MV-4-11 (cell line): ENCODE measurements at regions not wholly inside any gene's neighbourhood (a gene's known extent, or its start where the extent isn't known, plus 50 kb on each side); places are given as distances from the start of the nearest gene placed in this dataset.

Experiments used
- DNase-seq: peaks from one replicate; lab custom pipeline; 2025; lab: John Stamatoyannopoulos, UW

DNA sequence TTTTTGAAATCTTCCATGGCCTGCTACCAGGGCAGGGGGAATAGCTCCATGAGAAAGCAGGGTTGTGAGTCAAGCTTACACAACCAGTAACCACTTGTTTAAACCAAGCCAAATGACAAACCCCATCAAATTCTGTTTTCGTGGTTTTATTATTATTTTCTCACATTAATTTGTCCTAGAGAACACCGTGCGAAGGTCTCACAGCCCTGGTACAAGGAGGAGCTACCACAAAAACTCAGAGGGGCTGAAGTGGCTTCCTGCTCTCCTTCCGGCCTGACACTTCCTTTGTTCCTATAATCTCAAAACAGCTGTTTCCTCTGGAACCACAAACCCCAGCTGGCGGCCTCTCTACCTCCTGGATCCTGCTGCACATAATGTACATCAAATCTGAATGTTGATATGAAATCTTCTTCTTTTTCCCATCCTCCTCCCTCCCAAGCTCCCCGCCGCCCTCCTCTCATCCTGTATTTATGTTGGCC lies 375.9 kb downstream of the MCTP2 start:
- DNase-seq = peak; percentile 34

DNA sequence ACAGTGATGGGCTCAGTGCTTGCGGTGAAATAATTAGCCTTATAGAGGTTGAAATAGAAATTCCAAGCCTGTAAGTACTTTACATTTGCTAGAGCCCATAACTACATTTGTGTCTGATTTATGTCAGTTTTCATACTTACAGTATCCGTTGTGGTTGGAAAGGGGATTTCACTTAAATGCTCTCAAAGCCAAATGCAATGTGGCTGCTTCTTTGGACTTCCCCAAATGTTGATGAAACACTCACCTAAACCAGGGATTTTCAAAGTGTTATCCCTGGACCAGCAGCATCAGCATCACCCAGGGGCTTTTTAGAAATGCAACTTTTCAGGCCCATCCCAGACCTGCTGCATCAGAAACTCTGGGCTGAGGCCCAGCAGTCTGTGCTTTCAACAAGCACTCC lies 378.7 kb downstream of the MCTP2 start:
- peak; percentile 41 for DNase-seq

DNA sequence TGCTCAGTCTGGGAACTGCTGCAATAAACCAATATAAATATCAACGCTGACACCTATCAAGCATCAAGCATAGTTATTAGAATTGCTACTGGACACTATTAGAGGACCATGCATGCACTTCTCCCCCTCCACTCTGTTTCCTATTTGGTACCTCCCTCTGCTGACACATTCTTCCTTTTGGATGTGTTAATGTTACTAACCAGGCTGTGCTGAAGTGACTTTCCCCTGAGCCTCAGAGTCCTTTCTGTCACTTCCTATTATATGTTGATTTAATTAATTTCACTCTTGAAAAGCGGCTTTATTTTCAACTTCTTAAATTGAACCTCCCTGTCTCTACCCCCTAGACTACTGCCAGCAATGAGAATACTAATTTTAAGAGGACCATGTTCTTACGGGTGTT lies 379.1 kb downstream of the MCTP2 start:
- DNase-seq = no peak

DNA sequence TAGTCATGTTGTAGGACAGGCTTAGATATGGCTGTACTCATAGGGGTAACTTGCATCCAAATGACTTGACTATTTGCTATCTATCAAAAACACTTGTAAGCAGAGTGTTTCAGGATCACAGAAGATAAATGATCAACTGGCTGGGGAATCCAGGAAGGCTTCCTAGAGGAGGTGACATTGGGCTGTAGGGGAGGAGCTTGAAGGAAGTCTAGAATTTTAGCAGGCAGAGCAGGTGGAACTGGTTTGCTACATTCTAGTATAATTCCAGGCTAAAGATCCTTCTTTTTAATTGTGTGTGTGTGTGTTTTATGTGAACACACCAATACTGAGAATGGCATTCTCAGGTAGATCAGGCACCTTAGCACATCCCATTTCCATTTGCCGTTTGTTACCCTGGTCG lies 380.3 kb downstream of the MCTP2 start:
- no peak for DNase-seq

DNA sequence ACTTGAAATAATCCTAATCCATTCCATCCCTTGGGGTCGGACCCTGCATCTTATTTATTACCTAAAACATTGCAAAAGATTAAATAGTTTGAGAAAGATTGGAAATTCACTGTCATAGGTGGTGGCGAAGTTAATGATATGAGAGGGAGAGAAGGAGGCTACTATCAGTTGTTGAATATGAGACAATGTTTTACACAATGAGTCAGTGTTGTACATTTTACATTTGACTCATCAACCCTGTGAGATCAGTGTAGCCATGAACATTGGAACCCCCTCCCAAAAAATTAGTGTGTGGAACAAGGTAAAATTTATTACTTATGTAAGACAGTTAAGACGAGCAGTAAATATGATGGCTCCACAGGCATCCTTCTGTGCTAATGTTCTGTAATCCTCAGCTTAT lies 384.3 kb downstream of the MCTP2 start:
- DNase-seq = no peak

DNA sequence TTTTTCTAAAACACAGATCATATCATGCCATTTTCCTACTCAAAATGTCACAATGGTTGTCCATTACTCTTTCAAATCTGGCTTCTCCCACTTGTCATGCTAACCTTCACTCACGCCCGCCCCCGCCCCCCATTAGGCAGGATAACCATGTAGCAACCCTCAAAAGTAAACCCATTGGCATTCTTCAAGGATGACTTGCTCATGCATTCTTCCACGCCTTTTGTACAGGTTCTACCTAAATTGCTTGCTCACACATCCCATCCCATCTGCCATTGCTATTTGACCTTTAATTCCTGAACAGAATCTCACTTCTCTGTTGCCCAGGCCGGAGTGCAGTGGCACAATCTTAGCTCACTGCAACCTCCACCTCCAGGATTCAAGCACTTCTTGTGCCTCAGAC lies 389.3 kb downstream of the MCTP2 start:
- no peak for DNase-seq

DNA sequence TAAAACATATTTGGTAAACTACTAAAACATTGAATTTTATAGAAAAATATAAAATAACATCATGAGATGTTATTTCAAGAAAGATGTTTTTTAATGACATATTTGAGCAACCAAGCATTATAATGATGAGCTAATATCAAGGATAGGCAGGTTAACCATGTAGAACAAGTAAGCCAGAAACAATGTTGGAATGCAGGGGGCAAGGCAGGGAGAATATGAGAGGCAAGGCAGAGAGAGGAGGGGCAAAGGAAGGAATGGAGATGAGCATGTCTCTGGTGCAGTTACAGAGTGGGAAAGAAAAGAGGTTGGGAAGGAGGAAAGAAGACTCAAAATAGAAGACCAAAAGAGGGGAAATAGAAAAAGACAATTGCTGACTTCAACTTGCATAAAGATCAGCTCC lies 390.4 kb downstream of the MCTP2 start:
- DNase-seq = no peak

DNA sequence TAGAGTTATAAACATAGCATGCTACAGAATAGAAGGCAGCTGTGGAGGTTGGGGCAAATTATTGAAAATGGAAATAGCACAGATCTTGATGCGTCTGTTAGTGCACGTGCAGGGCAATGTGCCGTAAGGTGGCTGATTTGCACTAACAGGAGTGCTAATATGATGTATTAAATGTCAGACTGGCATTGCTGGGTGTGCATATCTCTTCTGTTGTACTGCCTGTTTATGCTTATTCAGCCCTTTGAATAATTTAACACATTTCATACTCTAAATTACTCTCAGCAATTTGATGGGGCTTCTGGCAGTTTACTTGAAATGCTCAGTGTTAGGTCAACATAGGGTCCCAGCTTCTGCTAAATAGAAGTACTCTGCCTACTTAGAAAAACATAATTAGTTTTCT lies 395.6 kb downstream of the MCTP2 start:
- DNase-seq = no peak

DNA sequence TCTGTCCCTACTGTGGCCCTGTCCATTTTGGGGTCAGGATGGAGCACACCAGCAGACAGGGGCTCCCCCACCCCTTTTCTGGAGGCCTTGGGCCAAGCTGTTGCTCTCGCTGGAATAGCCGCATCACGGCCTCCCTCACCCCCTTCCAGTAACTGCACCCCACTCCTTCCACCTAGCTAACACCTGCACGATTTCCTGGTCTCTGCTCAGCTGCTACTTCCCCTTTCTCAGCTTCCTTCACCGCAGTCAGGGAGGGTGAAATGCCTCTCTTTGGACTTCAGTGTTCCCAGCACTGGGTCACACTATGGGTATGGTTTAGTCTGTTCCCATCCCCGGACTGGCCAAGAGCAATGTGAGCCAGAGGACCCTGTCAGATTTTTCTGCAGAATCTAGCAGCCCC lies 400.2 kb downstream of the MCTP2 start:
- no peak for DNase-seq

DNA sequence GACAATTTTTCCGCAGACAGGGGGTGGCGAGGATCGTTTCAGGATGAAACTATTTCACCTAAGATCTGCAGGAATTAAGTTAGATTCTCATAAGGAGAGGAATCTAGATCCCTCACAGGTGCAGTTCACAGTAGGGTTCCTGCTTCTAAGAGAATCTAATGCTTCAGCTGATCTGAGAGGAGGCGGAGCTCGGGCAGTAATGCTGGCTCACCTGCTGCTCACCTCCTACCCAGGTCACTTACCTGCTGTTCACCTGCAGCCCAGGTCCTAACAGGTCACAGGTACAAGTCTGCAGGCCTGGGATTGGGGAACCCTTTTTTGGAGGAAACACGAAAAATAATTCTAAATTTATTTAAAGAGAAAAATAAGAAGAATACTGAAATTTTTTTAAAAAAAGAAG lies 406.8 kb downstream of the MCTP2 start:
- DNase-seq = no peak

DNA sequence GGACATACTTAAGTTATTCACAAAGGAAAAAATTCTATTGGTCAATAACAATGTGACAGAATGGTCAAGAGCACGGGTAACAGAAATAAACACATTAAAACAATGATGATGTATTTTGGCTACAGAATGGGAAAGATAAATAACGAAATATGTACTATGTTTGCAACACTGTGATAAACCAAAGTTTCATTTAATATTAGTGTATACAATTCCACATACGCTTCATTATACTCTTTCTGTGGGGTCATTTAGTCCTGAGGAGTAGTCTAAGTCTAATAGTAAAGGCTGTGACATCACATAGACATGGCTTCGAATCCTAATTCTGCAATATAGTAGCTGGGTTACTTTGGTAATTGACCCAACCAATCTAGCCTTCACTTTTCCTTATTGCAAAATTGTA lies 408.3 kb downstream of the MCTP2 start:
- no peak for DNase-seq

DNA sequence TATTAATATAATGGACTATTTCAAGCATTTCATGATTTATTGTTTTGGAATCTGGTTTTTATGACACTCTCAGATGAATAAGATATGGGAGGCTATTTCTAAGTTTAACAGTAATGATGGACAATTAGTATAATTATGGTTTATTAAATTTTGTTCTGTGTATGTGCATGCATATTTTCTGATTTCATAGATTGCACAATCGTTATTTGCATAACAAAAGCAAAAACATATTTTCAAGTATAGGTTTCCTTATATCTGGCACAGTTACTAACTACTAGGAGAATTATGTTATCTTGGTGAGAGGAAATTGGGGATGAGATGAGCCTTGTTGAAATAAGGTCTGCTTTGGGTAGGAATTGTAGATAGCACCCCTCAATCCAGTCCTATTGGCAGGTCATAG lies 413.1 kb downstream of the MCTP2 start:
- no peak for DNase-seq

DNA sequence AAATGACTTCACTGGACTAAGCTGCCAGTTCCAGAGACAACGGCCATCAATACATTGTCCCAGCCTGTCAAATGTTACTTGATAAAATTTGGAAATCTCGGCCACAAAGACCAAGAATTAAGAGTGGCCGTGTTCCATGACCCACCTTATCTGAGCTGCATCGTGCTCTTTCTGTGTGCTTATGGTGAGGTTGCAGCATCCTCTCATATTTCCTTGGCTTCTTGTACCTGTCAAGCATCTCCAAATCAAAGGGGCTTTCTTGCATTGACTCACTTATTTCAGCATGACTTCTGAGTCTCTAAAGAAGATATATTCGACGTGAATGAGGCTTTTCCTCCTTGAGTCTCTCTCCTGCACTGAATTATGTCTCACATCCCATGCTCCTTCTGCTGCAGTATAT lies 421.7 kb downstream of the MCTP2 start:
- DNase-seq = no peak

DNA sequence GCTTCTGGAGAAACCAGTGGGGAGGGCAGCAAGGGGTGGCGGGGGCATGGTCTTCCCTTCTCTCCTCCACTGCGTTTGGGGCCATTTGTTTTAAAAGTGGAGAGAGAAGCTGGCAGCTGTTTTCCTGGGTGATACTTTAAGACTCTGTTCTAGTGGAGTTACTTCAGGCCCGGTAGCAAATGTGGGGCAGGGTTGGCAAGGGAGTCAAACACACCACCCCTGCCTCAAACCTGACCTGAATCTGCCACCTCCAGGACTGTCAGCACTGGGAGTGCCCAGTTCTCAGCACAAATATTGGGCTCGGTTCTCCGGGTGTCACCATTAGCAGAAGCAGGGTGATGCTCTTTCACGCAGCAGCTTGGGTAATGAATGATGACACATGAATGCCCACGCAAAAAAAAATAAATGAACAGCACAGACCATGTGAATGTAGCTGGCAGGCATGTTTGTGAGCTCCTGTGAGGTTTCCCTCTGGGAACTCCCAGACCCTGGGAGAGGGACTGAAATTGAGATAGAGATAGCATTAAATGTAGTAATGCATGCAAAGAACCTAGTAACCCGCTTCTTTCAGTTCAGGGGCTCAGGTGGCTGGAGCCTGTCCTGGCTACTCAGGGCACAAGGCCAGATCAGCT lies 424.0 kb downstream of the MCTP2 start:
- no peak for DNase-seq

DNA sequence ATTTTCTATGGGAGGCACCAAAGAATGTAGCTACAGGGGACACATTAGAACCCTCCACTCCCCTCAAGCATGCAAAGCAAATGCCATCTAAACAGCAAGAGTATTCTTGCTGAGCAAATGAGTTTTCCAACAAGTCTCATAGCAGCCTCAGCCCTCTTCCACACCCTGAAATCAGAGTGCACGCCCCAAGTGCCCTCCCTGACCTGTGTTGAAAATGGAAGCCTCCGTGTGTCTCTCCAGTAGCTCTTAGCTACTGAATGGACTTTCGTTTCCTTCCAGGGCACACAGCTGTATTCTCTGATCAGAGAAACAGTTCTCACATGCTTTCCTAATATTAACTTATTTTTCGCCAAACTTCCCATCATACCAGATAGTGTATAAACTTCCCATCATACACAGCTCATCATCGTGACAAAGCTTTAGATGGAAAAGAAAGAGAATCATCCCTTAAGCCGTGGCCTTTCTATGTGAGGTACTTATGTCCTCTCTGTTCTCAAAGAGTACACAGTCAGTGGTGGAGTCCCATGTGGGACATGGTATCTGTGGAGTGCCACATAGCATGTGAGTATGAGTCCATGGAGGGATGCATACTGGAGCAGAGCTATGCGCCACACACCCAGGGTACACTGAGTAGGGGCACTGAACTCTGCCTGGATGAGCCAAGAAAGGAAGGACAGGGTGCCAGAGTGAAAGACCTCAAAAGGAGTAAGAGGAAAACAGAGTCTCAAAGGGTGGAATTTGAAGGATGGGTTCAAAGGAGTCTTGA lies 434.5 kb downstream of the MCTP2 start:
- no peak for DNase-seq

DNA sequence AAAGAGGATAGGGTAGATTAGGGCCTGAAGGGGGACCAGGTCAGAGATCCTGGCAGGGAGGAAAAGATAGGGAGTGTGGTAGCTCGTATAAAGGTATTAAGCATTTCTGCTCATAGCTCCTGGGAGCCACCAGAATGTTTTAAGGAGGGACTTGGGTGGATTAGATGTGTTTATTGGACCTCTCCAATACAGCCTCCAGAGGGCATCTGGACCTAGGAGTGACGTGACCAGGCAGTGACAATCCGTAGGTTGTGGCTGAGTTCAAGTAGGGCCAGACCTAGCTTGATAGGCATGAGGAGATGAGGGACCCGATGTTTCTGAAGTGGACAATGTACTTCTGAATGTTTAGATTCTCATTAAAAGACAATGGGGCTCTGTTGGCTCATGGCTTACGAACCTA lies 435.2 kb downstream of the MCTP2 start:
- no peak for DNase-seq

DNA sequence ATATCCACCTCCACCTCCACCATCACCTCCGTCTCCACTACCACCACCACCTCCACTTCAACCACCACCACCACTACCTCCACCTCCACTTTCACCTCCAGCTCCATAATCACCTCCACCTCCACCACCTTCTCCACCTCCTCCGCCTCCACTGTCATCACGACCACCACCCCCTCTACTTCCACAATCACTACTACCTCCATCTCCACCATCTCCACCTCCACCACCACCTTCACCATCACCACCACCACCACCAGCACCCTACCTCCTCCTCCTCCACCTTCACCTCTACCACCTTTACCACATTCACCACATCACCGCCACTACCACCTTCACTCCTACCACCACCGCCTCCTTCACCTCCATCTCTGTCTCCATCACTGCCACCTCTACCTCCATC lies 435.7 kb downstream of the MCTP2 start:
- no peak for DNase-seq

DNA sequence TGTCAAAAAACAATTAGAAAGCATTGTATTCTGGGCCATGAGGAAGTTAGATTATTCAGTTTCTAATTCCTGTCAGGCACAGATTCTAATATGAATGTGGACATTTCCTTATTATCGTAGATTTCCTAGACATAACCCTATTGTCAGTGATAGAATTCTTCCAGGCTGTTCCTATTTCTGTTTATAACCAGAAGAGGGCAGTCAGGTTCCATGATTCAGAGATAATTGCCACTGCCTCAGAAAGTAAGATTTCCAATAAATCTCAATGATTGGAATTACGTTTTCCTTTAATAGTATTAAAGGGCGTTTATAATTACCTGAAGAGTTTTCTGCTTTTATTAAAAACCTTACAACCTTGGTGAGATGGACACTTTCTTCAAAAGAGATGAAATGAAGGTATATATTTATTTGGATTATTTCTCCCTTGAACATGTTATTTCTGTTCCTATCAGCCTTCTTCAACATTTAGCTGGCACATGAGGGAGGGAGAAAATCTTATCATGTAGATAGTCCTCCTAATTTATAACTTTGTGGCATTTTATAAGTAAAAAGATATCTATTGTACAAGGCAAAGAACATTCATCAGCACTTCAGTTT lies 439.2 kb downstream of the MCTP2 start:
- peak; percentile 5 for DNase-seq

DNA sequence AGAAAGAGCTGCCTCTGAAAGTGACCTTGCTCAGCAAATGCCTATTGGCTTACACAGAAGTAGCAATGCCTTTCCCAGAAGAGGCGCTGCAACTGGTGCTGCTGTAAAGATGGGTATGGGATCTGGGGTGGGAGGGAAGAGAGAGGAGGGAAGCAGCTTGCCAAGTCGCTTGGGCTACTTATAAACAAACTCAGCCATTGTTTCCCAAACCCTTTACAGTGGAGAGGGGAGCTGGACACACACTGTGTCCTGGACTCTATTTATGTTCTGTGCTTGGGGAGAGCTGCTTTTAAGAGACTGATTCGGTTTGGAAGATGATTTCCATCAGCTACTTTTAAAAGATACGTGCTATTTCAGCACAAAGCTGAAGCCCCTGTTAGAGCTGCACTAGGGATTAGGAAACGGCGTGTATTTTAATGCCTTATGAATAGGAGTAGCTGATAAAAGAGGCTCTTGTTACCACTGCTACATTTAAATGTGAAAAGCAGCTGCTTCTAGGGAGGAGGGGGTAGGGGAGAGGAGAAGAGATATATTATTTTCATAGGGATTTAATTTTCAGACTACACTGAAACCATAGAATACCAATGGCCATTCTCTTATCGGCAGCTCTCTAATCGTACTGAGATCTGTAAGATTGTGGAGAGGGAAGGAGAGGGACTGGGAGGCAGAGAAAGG lies 440.6 kb downstream of the MCTP2 start:
- no peak for DNase-seq

DNA sequence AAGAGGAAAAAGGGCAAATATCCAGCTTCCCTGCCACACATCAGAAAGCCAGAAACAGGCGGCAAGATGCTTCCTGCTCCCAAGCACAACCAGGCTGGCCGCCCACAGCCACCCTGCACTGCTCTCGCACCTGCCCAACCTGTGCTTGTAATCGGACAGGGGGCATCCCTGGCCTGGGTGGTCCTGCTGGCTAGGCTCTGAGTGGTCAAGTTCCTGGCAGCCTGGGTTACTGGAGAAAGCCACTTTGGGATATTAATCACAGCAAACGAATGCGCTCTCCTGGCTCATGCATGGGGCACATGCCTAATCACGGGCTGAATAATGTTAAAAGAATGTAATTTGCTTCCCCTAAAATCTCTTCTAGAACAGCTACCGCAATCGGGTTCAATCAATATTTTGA lies 442.4 kb downstream of the MCTP2 start:
- no peak for DNase-seq

DNA sequence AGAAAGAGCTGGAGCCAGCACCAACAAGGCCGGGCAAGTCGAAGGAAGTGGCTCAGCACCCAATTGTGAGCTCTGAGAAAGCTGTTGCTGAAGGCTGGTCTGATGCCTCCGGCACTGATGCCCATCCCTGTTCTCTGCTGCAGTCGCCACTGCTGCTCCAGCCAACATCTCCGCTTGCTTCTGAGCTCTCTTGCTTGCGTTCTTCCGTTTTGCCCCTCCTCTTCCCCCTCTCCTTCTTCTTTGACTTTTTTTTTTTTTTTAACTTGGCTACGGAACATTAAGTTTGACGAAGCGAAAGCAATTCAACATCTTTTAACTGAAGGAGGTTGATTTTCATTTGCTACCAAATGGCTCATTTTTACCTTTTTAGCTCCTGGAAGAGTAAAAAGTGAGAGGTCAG lies 442.9 kb downstream of the MCTP2 start:
- no peak for DNase-seq

DNA sequence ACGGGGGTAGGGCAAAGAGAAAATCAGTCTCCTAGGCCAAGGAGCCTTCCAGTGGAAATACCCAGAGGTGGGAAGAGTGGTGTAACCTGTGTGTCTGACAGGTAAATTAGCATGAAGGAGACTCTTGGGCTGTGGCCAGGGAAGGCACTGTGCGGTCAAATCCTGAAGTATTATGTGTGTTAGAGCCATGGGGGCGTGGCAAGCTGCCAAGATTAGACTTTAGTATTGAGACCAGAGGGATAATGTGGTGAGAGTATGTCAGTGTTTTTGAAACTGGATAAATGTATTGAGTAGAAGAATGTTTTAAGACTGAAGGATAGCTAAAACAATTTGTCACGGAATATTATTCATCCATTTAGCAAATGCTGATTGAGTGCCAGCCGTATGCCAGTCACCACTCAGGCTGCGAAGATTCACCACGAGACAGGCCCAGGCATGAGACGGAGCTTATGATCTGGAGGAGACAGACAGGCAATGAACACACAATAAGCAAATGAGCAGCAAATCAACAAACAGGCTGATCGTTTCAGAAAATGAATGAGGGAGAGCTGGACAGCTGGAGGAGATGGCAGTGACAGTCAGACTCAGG lies 445.9 kb downstream of the MCTP2 start:
- DNase-seq = no peak

DNA sequence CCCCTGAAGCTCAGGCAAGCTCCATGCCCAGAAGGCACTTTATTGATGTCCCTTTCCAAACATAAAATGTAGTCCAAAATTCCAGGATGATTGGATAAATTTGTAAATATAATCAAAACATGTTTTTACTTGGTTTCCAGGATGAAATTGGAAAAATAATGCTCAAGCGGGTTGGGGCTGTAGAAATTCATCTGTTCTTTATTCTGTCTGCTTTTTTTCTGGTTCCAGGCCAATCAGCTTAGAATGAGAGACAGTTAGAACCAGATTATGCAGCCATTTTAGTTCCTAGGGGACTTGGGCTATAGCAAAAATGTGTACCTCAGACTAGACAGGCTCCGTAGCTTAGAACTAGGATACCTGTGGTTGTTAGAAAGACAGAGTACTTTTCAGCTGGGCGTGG lies 450.8 kb downstream of the MCTP2 start:
- DNase-seq = no peak
